GM20431 (cell line): ENCODE measurements at regions not wholly inside any gene's neighbourhood (a gene's known extent, or its start where the extent isn't known, plus 50 kb on each side); places are given as distances from the start of the nearest gene placed in this dataset.
"Not testable (repeated sequence)": the region's sequence is repeated elsewhere in the genome, so short reads cannot be mapped to it uniquely, and the experiment has no call there.

ENCODE experiments used
- in situ Hi-C: fragments of 300-500 bp; cut with MseI, MboI; formaldehyde crosslinking; loops from one replicate; pipeline ENCODE4 v1.15.0; 2020; ENCODE audit warnings: low sequenced_read_pairs; ENCODE audit not compliant: unreplicated experiment

DNA sequence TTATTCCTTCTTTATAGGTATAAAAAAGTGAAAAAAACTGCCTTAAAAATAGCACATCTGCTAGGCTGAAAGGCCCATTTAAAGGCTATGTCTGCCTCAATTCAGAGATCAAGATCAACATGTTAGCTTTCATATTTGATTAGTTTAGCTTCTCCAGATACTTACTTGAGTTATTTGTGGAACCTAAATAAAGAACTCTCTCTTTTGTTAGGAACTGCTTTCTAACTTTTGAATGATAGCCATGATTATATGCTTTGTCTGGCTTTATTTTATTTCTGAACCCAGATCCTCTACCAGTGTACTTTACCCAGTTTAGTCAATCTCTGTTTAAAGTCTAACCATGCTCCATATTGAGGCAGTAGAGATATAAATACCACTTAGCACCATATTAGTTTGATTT, 515.5 kb upstream of the SEMA3D start:
- in situ Hi-C loops: no loop called here

GRCh38 chr7:85699482-85699881, 512.6 kb upstream of the SEMA3D start:
- in situ Hi-C loops: no loop called here

GRCh38 chr7:85695533-85695932, 508.7 kb upstream of the SEMA3D start:
- in situ Hi-C loops: no loop called here

DNA sequence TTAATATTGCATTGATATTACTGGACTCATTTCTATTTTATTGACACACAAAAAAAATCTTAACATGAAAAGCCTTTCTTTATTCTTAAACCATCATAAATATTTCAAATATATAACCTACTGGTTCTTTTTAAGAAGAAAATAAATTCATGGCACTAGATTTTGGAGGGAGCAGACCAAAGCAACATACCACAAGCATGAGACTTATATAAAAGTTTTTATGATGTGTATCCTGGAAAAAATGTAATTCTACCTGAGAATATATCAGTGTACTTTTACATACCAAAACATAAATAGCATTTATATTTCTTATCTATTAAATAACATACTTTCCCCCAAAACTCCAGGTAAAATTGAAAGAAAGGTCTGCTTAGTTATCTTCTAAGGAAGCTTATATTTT, 508.2 kb upstream of the SEMA3D start:
- in situ Hi-C loops: no loop called here

DNA sequence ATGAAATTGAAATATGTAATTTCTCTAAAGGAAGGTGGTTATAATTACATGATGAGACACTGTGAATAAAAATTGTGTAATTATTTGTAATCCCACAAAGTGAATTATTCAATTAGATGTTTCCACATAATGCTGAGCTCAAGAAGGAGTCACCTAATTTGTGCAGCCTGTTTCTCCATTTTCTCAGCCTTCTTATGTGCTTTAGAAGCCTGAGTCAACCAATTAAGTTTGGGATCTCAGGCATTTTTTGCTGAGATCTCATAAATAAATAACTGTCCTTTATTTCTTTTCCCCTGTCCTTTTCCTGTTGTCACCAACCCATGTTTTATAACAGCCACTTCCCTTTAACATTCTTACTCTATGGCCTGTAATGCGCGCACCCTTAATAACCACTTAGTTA, 506.5 kb upstream of the SEMA3D start:
- in situ Hi-C loops: no loop called here

DNA sequence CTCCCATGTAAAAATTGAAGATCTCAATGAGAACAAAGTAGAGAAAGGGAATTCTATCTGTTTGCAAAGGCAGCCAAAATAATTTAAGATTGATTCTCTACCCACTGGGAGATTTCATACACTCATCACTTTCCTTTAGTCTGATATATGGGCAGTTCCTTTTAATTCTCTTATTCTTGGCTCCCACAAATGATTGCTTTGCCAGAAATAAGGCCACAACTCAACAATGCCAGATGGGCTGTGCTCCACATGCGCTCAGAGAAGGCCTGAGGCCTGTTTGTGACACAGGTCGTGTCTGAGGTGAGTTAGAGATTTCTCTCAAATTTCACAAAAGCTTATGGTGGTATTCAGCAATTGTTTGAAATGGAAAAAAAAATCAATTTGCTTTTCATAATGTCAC, 501.9 kb upstream of the SEMA3D start:
- in situ Hi-C loops: no loop called here

GRCh38 chr7:85686401-85687181, 499.7 kb upstream of the SEMA3D start:
- in situ Hi-C loops: no loop called here

DNA sequence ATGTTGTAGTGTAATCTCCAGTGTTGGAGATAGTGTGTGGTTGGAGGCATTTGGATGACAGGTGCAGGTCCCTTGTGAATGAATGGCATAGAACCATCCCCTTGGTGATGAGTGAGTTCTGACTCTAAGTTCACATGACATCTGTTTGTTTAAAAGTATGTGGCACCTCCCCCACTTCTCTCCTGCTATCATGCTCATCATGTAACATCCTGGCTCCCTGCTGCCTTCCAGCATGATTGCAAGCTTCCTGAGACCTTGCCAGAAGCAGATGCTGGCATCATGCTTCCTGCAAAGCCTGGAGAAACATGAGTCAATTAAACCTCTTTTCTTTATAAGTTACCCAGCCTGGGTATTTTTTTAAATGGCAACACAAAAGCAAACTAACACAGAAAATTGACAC, 499.0 kb upstream of the SEMA3D start:
- in situ Hi-C loops: no loop called here

- in situ Hi-C loops: no loop called here
These were observed 496.2 kb upstream of the SEMA3D start for GRCh38 chr7:85682833-85683620.

- in situ Hi-C loops: no loop called here
These were observed 494.4 kb upstream of the SEMA3D start for GRCh38 chr7:85681241-85681640.

GRCh38 chr7:85675093-85675492, 488.2 kb upstream of the SEMA3D start:
- in situ Hi-C loops: not testable (repeated sequence)

DNA sequence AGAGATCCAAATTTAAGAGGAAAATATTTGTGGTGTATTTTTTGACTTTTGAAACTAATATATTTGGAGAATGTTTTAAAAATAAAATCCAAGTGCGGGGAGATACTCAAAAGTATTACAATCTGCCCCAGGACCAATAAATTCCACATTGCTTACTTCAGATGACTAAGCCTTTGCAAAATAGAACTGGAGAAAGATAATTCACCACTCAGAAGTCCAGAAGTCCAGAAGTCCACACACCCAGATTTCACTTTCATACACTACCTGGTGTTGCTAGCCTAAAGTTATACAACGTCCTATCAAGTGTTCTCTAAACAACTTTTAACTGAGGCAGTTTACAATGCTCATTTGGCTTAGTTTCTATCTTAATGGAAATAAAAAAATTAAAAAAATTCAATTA, 487.0 kb upstream of the SEMA3D start:
- in situ Hi-C loops: no loop called here

GRCh38 chr7:85669225-85669624, 482.4 kb upstream of the SEMA3D start:
- in situ Hi-C loops: no loop called here

- in situ Hi-C loops: no loop called here
These were observed 477.5 kb upstream of the SEMA3D start for GRCh38 chr7:85664341-85664740.

DNA sequence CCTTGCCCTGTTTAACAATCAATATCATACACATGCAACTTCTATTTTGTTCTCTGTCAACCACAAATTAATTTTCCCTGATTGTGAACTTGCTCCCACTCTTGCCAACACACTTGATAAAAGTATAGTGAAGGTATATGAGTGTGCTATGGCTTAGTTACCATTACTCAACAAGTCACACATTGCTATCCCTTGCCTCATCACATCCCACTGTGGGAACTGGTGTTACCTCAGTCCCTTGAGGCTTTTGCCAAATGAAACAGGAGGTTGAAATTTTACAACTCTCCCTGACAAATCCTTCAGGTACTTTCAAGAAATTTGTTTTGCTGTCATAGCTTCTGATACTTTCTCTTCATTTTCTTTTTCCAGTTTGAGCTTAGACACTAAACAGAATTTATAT, 472.5 kb upstream of the SEMA3D start:
- in situ Hi-C loops: no loop called here

DNA sequence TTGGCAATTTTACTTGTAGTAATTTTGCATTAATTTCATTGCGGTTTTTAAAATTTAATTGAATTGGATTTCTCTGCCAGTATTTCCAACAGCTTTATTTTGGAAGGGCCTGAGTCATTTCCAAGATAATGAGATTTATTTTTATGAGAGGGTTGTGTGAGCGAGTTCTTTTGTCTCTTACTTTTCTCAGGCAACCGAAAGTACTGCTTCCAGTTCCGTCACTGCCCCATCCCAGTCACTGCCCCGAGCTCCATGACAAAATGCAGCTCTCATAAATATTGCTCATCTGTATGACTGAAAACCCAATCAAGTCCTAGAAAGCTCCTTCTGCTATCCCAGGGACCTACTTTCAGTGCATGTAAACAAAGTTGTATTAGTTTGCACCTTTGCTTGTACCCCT, 468.4 kb upstream of the SEMA3D start:
- in situ Hi-C loops: no loop called here

GRCh38 chr7:85644272-85644671, 457.4 kb upstream of the SEMA3D start:
- in situ Hi-C loops: no loop called here

DNA sequence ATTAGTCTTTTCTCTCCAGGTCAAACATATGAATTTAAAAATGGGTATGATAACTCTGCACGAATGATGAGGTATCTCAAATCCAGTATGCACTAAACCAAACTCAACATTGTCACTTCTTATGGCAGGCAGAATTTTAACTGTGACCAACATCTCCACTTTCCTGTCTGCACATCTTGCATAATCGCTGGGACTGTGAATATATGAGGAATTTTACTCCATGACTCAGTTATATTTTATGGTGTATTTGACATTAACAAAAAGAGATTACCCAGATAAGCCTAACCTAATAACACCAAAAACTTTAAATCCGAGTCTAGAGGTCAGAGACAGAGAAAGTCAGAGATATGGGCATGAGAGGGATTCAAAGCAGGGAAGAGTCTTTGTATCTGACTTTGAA, 454.5 kb upstream of the SEMA3D start:
- in situ Hi-C loops: no loop called here

GRCh38 chr7:85638394-85638793, 451.5 kb upstream of the SEMA3D start:
- in situ Hi-C loops: no loop called here

- in situ Hi-C loops: no loop called here
These were observed 448.1 kb upstream of the SEMA3D start for GRCh38 chr7:85634951-85635350.

DNA sequence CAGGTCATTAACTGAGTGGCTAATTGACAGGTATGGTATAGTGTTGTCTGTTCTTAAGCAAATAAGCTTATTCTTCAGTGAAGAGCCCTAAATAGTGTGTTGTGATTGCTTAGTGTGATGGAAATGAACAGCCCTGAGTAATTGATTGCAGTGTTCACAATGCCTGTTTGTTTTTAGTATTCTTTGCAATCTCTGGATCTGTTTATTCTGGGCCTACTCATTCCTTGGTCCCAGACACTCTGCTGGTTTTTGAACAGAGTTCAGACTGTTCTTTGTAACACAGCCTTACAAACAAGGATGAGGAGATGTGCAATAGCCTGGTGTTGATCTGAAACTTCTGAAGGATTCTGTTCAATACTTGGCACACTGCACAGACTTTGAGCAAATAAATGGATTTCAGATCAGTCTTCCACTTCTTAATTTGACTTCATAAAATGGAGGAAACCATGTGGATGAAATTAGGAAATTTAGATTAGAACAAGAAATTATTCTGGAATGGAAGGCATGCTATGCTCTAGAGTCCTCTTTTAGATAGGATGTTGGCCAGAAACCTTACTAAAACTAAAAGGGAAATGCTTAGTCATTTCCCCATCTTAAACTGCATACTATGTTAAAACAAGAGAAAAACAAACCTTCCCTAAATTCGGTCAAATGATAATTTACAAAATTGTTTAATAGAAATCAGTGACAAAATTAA, 444.2 kb upstream of the SEMA3D start:
- in situ Hi-C loops: no loop called here
